A673 (cell line): ENCODE measurements at regions not wholly inside any gene's neighbourhood (a gene's known extent, or its start where the extent isn't known, plus 50 kb on each side); places are given as distances from the start of the nearest gene placed in this dataset.

Source experiments
- BruUV-seq: library from RNA; stranded (reverse); fragments of 400-500 nt; replicated peaks from 2 replicates; lab custom pipeline; 2021; lab: Mats Ljungman, UMichigan
- CTCF ChIA-PET: fragments of 300-600 bp; sonication (Branson Sonifier 250); formaldehyde crosslinking; loops from one replicate; lab custom pipeline; 2022; ENCODE audit warnings: antibody characterized with exemption; lab: Charles Lee
- POLR2A ChIA-PET: fragments of 300-600 bp; sonication (Branson Sonifier 250); formaldehyde crosslinking; loops from one replicate; lab custom pipeline; 2022; ENCODE audit warnings: antibody characterized with exemption; ENCODE audit not compliant: low non-redundant PET; lab: Charles Lee
- DNase-seq: peaks from one replicate; pipeline ENCODE4 v3.0.0-alpha.2; 2015; ENCODE audit warnings: low spot score
- H3K27ac ChIP-seq: fragments of 200-600 bp; sonication (generic); 2 replicates; pipeline ENCODE4 v1.5.1; 2016; ENCODE audit warnings: mixed run types, low read depth, mild to moderate bottlenecking, mixed read lengths, antibody characterized with exemption, low read length; ENCODE audit not compliant: poor library complexity, severe bottlenecking
- H3K27me3 ChIP-seq: fragments of 200-600 bp; sonication (generic); replicated peaks from 2 replicates; pipeline ENCODE4 v1.6.1; 2017; ENCODE audit warnings: mixed run types, low read depth, mild to moderate bottlenecking, mixed read lengths, antibody characterized with exemption, low read length; ENCODE audit not compliant: insufficient read depth, poor library complexity
- H3K36me3 ChIP-seq: fragments of 200-600 bp; sonication (generic); 2 replicates; pipeline ENCODE4 v1.6.1; 2016; ENCODE audit warnings: mixed run types, mild to moderate bottlenecking, mixed read lengths, antibody characterized with exemption, low read length; ENCODE audit not compliant: insufficient read depth, poor library complexity, severe bottlenecking
- H3K4me1 ChIP-seq: fragments of 200-600 bp; sonication (generic); 2 replicates; pipeline ENCODE4 v1.6.1; 2017; ENCODE audit warnings: mixed run types, mild to moderate bottlenecking, mixed read lengths, antibody characterized with exemption, low read length; ENCODE audit not compliant: insufficient read depth, poor library complexity, severe bottlenecking
- H3K4me3 ChIP-seq: fragments of 200-600 bp; sonication (generic); 2 replicates; pipeline ENCODE4 v1.5.1; 2016; ENCODE audit warnings: low read depth, mixed run types, mild to moderate bottlenecking, mixed read lengths, low read length; ENCODE audit not compliant: poor library complexity, severe bottlenecking
- H3K9me3 ChIP-seq: fragments of 200-600 bp; sonication (generic); 2 replicates; pipeline ENCODE4 v1.6.1; 2016; ENCODE audit warnings: mixed run types, low read depth, mild to moderate bottlenecking, mixed read lengths, antibody characterized with exemption, low read length; ENCODE audit not compliant: poor library complexity, severe bottlenecking
- EZH2 ChIP-seq: fragments of 200-600 bp; sonication (generic); IDR thresholded peaks from 2 replicates; pipeline ENCODE4 v1.6.1; 2017; ENCODE audit warnings: borderline replicate concordance, low read depth, mild to moderate bottlenecking, mixed read lengths, antibody characterized with exemption, low read length; ENCODE audit not compliant: poor library complexity, severe bottlenecking
- intact Hi-C: fragments of 100-400 bp; cut with micrococcal nuclease; formaldehyde crosslinking; loops from one replicate; pipeline ENCODE4 v1.10.0; 2022; ENCODE audit not compliant: unreplicated experiment
- TF ChIP-seq, protein P1 (sequence below): fragments of 300-800, 200-600 bp; sonication (generic); conservative IDR thresholded peaks from 2 replicates; pipeline ENCODE4 v1.5.1; 2017; ENCODE audit warnings: low read depth, mild to moderate bottlenecking, antibody characterized with exemption, low read length, moderate library complexity, mixed read lengths

DNA sequence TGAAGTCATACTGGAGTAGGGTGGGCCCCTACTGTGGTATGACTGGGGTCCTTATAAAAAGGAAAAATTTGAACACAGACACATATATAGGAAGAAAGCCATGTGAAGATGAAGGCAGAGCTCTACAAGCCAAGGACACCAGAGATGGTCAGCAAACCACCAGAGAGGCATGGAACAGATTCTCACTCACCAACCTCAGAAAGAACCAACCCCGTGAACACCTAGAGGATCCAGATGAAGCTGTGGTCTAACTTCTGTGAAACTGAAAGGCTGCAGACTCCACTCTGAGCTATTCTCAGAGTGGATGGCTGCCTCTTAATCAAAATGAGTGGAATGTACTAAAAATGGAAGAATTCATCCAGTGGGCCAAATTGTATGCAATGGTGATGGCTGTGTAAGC, 149.6 kb downstream of the ABCA8 start:
- intact Hi-C loops: no loop called here
- POLR2A ChIA-PET: no interaction called here

DNA sequence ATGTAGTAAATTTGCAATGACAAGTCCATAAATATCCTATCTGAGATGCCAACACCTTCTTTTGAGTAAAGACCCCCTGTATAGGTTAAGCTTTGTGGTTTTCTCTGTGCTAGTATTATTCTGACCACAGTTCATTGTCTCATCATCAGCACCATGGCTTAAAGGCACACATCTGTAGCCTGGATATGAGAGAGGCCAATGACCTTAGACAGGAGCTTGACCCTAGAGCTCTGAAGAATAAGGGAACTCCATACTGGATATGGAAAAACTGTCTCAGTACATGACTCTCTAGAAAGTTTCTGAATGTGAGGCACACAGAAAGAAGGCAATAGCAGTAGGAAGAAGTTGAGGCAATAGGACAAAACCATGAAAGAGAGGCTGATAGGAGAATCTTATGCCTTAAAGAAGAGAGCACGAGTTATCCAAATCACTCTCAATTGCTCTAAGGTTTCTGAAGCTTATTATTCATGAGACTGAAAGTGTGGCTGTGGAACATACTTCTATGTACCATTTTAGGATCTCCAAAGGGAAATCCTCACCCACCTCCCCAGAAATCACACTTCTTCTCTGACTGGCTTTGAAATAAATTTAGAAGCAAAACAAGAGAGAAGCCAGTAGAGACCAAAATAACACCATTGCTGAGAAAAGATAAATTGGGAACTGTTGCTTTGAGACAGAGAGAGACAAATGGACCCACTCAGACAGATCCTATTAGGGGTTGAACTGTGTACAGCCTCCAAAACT, 150.2 kb downstream of the ABCA8 start:
- BruUV-seq: no TSS peak
- H3K9me3 ChIP-seq: no peaks in the 10 kb centered on the region
- ChIA-PET CTCF (no interaction called here), POLR2A (no interaction called here)
- no peak overlapping the region for H3K27ac ChIP-seq
- TF ChIP-seq, protein P1, sequence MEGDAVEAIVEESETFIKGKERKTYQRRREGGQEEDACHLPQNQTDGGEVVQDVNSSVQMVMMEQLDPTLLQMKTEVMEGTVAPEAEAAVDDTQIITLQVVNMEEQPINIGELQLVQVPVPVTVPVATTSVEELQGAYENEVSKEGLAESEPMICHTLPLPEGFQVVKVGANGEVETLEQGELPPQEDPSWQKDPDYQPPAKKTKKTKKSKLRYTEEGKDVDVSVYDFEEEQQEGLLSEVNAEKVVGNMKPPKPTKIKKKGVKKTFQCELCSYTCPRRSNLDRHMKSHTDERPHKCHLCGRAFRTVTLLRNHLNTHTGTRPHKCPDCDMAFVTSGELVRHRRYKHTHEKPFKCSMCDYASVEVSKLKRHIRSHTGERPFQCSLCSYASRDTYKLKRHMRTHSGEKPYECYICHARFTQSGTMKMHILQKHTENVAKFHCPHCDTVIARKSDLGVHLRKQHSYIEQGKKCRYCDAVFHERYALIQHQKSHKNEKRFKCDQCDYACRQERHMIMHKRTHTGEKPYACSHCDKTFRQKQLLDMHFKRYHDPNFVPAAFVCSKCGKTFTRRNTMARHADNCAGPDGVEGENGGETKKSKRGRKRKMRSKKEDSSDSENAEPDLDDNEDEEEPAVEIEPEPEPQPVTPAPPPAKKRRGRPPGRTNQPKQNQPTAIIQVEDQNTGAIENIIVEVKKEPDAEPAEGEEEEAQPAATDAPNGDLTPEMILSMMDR: no peak
- no peak for TF ChIP-seq EZH2
- no peak for DNase-seq
- H3K27me3 ChIP-seq: no peaks in the 10 kb centered on the region
- no peak overlapping the region for H3K4me3 ChIP-seq
- intact Hi-C loops: no loop called here
- no peaks in the 10 kb centered on the region for H3K36me3 ChIP-seq
- peaks cover 20% of the 10 kb centered on the region for H3K4me1 ChIP-seq

More for the DNA sequence above, 149.6 kb downstream of the ABCA8 start:
- Histone ChIP-seq H3K27ac (no peak overlapping the region), H3K36me3 (no peaks in the 10 kb centered on the region), H3K27me3 (no peaks in the 10 kb centered on the region), H3K9me3 (no peaks in the 10 kb centered on the region), H3K4me1 (peaks cover 18% of the 10 kb centered on the region), H3K4me3 (no peak overlapping the region)
- no peak for DNase-seq
- no TSS peak for BruUV-seq
- no peak for TF ChIP-seq EZH2
- TF ChIP-seq, protein P1: no peak
- CTCF ChIA-PET: no interaction called here

DNA sequence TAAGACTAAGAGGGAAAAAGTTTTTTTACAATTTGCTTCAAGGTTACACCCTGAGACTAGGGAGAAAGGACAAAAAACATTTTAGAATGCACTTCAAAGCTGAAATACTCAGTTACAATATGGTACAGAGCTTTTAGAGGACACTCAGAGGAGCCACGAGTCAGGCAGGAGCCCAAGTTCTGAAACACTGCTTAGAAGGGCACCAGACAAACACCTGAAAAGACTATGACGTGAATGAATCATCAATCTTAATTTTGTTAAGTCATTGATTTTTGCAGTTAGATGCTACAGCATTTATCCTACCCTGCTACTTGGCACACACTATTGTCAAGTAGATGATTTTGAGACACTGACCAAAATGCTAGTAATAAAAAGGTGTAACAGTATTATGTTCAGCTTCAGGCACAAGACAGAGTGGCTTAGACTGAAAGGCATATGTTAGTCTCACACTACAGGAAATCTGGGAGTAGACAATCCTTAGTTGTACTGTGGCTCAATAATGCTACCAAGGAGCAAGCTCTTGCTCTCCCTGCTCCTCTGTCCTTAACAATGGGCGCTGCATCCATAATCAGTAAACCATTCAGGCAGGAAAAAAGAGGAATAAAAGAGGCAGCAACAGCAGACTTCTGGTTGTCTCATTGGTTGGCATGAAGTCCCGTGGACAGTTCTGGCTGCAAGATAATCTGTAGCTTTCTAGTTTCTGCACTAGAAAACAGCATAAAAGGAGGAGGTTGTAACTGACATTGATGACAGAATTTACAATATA, 151.8 kb downstream of the ABCA8 start:
- no peak overlapping the region for H3K4me3 ChIP-seq

More for the DNA sequence above, 151.8 kb downstream of the ABCA8 start:
- intact Hi-C loops: no loop called here
- DNase-seq: no peak
- ChIA-PET POLR2A (interaction anchor here (0.6 kb wide), 1 partner anchor 189 kb away, joined by 7 read pairs; no protein-coding TSS in a partner anchor), CTCF (no interaction called here)
- TF ChIP-seq, protein P1: no peak
- TF ChIP-seq EZH2: no peak
- no peaks in the 10 kb centered on the region for H3K27me3 ChIP-seq
- no peaks in the 10 kb centered on the region for H3K36me3 ChIP-seq
- no TSS peak for BruUV-seq
- no peak overlapping the region for H3K27ac ChIP-seq
- H3K9me3 ChIP-seq: no peaks in the 10 kb centered on the region
- H3K4me1 ChIP-seq: peaks cover 20% of the 10 kb centered on the region
